ENCODE measurements at regions not wholly inside any gene's neighbourhood (a gene's known extent, or its start where the extent isn't known, plus 50 kb on each side); places are given as distances from the start of the nearest gene placed in this dataset.

DNA sequence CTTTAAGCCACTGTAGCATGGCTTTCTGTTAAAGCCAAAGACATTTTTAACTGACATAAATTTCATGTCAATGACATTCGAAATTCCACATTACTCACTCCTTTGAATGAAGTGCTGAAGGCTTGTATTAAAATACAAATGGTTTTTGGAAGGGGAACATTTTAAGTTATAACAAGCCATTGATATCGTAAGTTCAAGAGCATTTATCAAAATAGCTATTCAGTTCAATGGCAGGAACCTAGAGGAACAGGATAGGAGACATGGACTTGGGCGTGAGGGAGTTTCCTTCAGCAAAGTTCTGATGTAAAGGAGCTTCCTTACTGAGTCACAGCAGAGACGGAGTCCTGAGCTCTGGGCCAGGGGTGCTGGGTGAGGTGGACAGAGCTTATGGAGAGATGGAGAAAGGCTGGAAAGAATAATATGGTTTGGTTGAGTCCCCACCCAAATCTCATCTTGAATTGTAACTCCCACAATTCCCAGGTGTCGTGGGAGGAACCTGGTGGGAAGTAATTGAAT lies 631.8 kb downstream of the BNC2 start:
- TF ChIP-seq CTCF (IDR thresholded peaks at IDR 0.05; ENCODE audit: low read length) (no peak), EZH2 (IDR thresholded peaks at IDR 0.05; ENCODE audit: borderline replicate concordance, low read length) (no peak)

Data from OCI-LY1 (cell line).